ENCODE measurements at regions not wholly inside any gene's neighbourhood (a gene's known extent, or its start where the extent isn't known, plus 50 kb on each side); places are given as distances from the start of the nearest gene placed in this dataset.

DNA sequence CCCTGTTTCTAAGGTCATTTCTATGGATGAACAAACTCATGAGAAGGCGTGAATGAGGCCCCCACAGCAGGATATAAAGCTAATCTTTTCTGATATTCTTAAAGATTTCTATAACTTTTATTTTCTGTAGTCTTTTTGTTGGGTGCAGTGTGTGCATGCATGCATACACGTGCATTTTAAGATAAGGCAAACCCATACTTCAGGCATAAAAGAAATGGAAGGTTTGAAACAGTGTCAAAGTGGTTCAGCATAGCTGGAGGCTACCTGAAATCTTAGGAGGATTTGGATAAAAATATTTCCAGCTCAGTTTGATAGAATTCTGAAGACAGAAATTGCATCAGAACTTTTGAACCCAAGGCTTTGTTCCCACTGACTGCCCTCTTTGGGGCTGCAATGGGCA, 119.7 kb downstream of the PDHA2 start:
- no peak overlapping the region for H3K27ac ChIP-seq (ENCODE audit: low read depth, low read length)

More for the DNA sequence above, 119.7 kb downstream of the PDHA2 start:
- no peaks in the 10 kb centered on the region for H3K9me3 ChIP-seq (ENCODE audit: control insufficient read depth in 1 of 2, insufficient read depth in 1 of 2, low read depth in 1 of 2, low read length in 2 of 2)
- CTCF ChIA-PET = no interaction called here
- no peak for DNase-seq (ENCODE audit: low read depth, low spot score)
- no peak for ATAC-seq
- H3K9ac ChIP-seq (ENCODE audit: low read length) = no peak overlapping the region
- H3K79me2 ChIP-seq (ENCODE audit: insufficient read depth, low read length) = no peaks in the 10 kb centered on the region
- intact Hi-C loops (cut with micrococcal nuclease) = no loop called here
- no TSS peak for BruUV-seq (replicated peaks)
- H3K27me3 ChIP-seq (ENCODE audit: insufficient read depth, low read length) = no peaks in the 10 kb centered on the region
- no peak overlapping the region for H3K4me3 ChIP-seq (replicated peaks in 1 of 2; ENCODE audit: low read depth in 1 of 2, low read length in 2 of 2)
- H3K4me2 ChIP-seq (ENCODE audit: low read length) = no peak overlapping the region
- H3K36me3 ChIP-seq (ENCODE audit: control insufficient read depth in 1 of 2, insufficient read depth in 2 of 2, low read length in 2 of 2) = no peaks in the 10 kb centered on the region
- H3K4me1 ChIP-seq (ENCODE audit: control insufficient read depth in 1 of 2, insufficient read depth in 2 of 2, low read length in 2 of 2) = no peaks in the 10 kb centered on the region
- RAD21 ChIA-PET (ENCODE audit: low non-redundant PET in 1 of 2, low total read pairs in 2 of 2, uncharacterized antibody in 2 of 2, unreplicated experiment in 2 of 2) = no interaction called here
- H3K9me2 ChIP-seq (ENCODE audit: insufficient read depth) = no peaks in the 10 kb centered on the region
- H2AFZ ChIP-seq (ENCODE audit: low read depth, low read length, poor library complexity, severe bottlenecking) = no peak overlapping the region
- no peaks in the 10 kb centered on the region for H4K20me1 ChIP-seq (ENCODE audit: insufficient read depth)
- POLR2A ChIA-PET = no interaction called here
- TF ChIP-seq, protein P1, sequence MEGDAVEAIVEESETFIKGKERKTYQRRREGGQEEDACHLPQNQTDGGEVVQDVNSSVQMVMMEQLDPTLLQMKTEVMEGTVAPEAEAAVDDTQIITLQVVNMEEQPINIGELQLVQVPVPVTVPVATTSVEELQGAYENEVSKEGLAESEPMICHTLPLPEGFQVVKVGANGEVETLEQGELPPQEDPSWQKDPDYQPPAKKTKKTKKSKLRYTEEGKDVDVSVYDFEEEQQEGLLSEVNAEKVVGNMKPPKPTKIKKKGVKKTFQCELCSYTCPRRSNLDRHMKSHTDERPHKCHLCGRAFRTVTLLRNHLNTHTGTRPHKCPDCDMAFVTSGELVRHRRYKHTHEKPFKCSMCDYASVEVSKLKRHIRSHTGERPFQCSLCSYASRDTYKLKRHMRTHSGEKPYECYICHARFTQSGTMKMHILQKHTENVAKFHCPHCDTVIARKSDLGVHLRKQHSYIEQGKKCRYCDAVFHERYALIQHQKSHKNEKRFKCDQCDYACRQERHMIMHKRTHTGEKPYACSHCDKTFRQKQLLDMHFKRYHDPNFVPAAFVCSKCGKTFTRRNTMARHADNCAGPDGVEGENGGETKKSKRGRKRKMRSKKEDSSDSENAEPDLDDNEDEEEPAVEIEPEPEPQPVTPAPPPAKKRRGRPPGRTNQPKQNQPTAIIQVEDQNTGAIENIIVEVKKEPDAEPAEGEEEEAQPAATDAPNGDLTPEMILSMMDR (IDR thresholded peaks at IDR 0.05 in 2 of 3, conservative IDR thresholded peaks at IDR 0.05 in 1 of 3; ENCODE audit: borderline replicate concordance in 1 of 3, insufficient read depth in 1 of 3, low read depth in 2 of 3, low read length in 2 of 3) = no peak
- TF ChIP-seq JUND (IDR thresholded peaks at IDR 0.05) (no peak), CBX3 (IDR thresholded peaks at IDR 0.05; ENCODE audit: low read depth) (no peak), YY1 (IDR thresholded peaks at IDR 0.05; ENCODE audit: extremely low read depth, insufficient replicate concordance, low read depth, low read length) (no peak), ZNF274 (IDR thresholded peaks at IDR 0.05; ENCODE audit: low read depth, low read length) (no peak), TCF7L2 (IDR thresholded peaks at IDR 0.05; ENCODE audit: borderline replicate concordance, extremely low read depth, insufficient read depth, insufficient read length) (no peak)
- TF ChIP-seq, protein P2, sequence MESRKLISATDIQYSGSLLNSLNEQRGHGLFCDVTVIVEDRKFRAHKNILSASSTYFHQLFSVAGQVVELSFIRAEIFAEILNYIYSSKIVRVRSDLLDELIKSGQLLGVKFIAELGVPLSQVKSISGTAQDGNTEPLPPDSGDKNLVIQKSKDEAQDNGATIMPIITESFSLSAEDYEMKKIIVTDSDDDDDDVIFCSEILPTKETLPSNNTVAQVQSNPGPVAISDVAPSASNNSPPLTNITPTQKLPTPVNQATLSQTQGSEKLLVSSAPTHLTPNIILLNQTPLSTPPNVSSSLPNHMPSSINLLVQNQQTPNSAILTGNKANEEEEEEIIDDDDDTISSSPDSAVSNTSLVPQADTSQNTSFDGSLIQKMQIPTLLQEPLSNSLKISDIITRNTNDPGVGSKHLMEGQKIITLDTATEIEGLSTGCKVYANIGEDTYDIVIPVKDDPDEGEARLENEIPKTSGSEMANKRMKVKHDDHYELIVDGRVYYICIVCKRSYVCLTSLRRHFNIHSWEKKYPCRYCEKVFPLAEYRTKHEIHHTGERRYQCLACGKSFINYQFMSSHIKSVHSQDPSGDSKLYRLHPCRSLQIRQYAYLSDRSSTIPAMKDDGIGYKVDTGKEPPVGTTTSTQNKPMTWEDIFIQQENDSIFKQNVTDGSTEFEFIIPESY (IDR thresholded peaks at IDR 0.05; ENCODE audit: extremely low read depth, insufficient replicate concordance, low read length) = no peak
- TF ChIP-seq, protein P3, sequence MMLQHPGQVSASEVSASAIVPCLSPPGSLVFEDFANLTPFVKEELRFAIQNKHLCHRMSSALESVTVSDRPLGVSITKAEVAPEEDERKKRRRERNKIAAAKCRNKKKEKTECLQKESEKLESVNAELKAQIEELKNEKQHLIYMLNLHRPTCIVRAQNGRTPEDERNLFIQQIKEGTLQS (IDR thresholded peaks at IDR 0.05) = no peak
